MCF 10A (cell line): ENCODE measurements at regions not wholly inside any gene's neighbourhood (a gene's known extent, or its start where the extent isn't known, plus 50 kb on each side); places are given as distances from the start of the nearest gene placed in this dataset.

ENCODE experiments used
- BruUV-seq: library from RNA; stranded (reverse); fragments of 400-500 nt; replicated peaks from 2 replicates; lab custom pipeline; 2021; lab: Mats Ljungman, UMichigan
- CTCF ChIA-PET: fragments of 300-600 bp; sonication (Branson Sonifier 250); formaldehyde crosslinking; extraction: SDS; loops from one replicate; lab custom pipeline; 2021; ENCODE audit warnings: antibody characterized with exemption, inconsistent platforms; lab: Yijun Ruan, JAX
- POLR2A ChIA-PET: fragments of 300-600, 350-650 bp; sonication (Branson Sonifier 250); formaldehyde crosslinking; extraction: SDS; loops from one replicate; lab custom pipeline; 2020; ENCODE audit warnings: antibody characterized with exemption, inconsistent platforms; lab: Yijun Ruan, JAX
- DNase-seq: peaks from one replicate; pipeline ENCODE4 v3.0.0-alpha.2; 2018; ENCODE audit not compliant: unreplicated experiment
- H3K27ac Mint-ChIP-seq: one replicate; pipeline ENCODE4 v1.8.0; 2022; ENCODE audit warnings: mild to moderate bottlenecking, low read depth, mixed read lengths; ENCODE audit not compliant: unreplicated experiment
- H3K27me3 Mint-ChIP-seq: one replicate; pipeline ENCODE4 v1.8.0; 2022; ENCODE audit warnings: mixed read lengths; ENCODE audit not compliant: insufficient read depth, unreplicated experiment
- H3K36me3 Mint-ChIP-seq: one replicate; pipeline ENCODE4 v1.8.0; 2022; ENCODE audit warnings: mild to moderate bottlenecking, moderate library complexity, mixed read lengths; ENCODE audit not compliant: insufficient read depth, unreplicated experiment
- H3K4me1 Mint-ChIP-seq: one replicate; pipeline ENCODE4 v1.8.0; 2022; ENCODE audit warnings: mixed read lengths; ENCODE audit not compliant: insufficient read depth, unreplicated experiment
- H3K4me3 Mint-ChIP-seq: one replicate; pipeline ENCODE4 v1.8.0; 2022; ENCODE audit warnings: mild to moderate bottlenecking, moderate library complexity, mixed read lengths; ENCODE audit not compliant: unreplicated experiment
- H3K9me3 Mint-ChIP-seq: one replicate; pipeline ENCODE4 v1.8.0; 2022; ENCODE audit warnings: mixed read lengths; ENCODE audit not compliant: unreplicated experiment
- intact Hi-C: fragments of 100-400 bp; cut with micrococcal nuclease; formaldehyde crosslinking; loops from 2 replicates; pipeline ENCODE4 v1.14.1; 2022
- TF ChIP-seq, protein P1 (sequence below): fragments of 200-600 bp; IDR thresholded peaks from one replicate; pipeline ENCODE4 v1.8.0; 2022; ENCODE audit warnings: antibody characterized with exemption, mild to moderate bottlenecking; ENCODE audit not compliant: unreplicated experiment

DNA sequence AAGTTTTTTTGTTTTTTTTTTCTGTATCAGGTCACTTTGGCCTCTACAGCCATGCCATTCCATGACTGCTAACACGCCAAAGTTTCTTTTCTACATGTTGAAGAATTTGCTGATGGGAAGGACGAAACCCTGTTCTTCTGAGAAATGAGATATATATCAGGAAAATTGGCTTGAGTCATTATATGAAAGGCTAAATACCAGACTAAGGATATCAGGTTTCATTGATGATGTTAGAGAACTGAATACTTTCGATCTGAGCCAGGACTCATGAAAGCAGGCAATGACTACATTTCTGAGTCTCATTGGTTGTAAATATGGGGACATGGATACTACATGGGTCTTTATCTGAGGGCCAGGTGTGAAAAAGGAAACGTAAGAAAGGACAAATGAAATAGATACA, 181.4 kb downstream of the OSR1 start:
- DNase-seq, result no peak
- ChIA-PET CTCF (no interaction called here), POLR2A (no interaction called here)
- no TSS peak for BruUV-seq
- Mint-ChIP-seq H3K4me1 (peaks cover 22% of the 10 kb centered on the region), H3K36me3 (peaks cover under 1% of the 10 kb centered on the region), H3K4me3 (no peak overlapping the region), H3K27me3 (no peaks in the 10 kb centered on the region), H3K27ac (no peak overlapping the region), H3K9me3 (peaks cover 3% of the 10 kb centered on the region)
- TF ChIP-seq, protein P1, sequence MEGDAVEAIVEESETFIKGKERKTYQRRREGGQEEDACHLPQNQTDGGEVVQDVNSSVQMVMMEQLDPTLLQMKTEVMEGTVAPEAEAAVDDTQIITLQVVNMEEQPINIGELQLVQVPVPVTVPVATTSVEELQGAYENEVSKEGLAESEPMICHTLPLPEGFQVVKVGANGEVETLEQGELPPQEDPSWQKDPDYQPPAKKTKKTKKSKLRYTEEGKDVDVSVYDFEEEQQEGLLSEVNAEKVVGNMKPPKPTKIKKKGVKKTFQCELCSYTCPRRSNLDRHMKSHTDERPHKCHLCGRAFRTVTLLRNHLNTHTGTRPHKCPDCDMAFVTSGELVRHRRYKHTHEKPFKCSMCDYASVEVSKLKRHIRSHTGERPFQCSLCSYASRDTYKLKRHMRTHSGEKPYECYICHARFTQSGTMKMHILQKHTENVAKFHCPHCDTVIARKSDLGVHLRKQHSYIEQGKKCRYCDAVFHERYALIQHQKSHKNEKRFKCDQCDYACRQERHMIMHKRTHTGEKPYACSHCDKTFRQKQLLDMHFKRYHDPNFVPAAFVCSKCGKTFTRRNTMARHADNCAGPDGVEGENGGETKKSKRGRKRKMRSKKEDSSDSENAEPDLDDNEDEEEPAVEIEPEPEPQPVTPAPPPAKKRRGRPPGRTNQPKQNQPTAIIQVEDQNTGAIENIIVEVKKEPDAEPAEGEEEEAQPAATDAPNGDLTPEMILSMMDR, result no peak
- intact Hi-C loops, result no loop called here

DNA sequence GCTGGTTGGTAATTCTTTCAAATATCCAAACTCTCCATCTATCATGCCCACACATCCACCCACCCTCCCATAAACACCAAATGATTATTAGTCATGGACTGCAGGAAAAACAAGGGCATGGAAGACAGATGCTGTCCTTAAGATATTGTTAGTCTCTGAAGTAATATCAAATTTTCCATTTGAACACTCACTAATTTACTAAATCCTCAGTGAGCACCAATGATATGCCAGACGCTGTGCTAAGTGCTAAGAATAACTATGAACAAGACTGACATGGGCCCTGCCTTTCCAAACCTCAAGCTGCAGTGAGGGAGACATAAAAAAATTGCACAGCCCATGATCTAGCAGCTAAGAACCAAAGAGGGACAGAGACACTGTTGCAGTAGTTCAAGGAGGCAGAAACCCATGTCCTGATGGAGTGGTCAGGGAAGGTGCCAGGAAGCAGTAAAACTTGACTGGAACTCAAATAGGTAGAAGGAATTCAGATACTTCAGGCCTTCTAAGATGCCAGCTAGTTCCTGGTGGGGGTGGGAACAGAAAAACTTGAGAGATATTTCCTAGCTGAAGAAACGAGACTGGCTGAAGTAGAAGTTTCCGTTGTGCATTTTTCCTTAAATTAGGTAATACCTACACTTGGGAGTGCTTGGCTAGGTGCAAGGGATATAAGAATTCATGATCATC, 182.1 kb downstream of the OSR1 start:
- H3K27me3 Mint-ChIP-seq, result no peaks in the 10 kb centered on the region
- CTCF ChIA-PET, result no interaction called here
- no peak for DNase-seq
- no peaks in the 10 kb centered on the region for H3K9me3 Mint-ChIP-seq
- POLR2A ChIA-PET, result no interaction called here
- H3K4me1 Mint-ChIP-seq, result peaks cover 22% of the 10 kb centered on the region
- BruUV-seq, result no TSS peak
- intact Hi-C loops, result no loop called here
- TF ChIP-seq, protein P1, result no peak
- no peak overlapping the region for H3K4me3 Mint-ChIP-seq
- H3K36me3 Mint-ChIP-seq, result no peaks in the 10 kb centered on the region
- H3K27ac Mint-ChIP-seq, result no peak overlapping the region

DNA sequence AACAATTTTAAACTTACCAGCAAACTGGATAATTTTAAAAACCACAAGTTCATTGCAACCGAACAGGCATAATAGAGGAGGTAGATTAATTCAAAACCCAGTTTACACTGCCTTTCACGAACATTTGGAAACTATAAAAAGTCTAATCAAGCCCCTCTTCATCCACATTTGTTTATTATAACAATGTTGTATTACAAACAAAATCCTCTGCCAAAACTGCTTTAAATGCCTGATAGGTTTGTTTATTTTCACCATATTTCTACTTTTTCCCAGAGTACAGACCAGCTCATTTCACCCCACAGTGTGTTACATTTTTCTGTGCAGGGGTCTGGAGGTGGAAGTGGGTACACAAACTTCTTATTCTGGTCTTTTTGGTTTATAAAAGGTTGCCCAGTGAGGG, 184.2 kb downstream of the OSR1 start:
- no TSS peak for BruUV-seq
- Mint-ChIP-seq H3K9me3 (no peaks in the 10 kb centered on the region), H3K4me1 (peaks cover 22% of the 10 kb centered on the region), H3K27me3 (no peaks in the 10 kb centered on the region), H3K36me3 (no peaks in the 10 kb centered on the region), H3K4me3 (no peak overlapping the region), H3K27ac (no peak overlapping the region)
- TF ChIP-seq, protein P1, result no peak
- ChIA-PET POLR2A (no interaction called here), CTCF (no interaction called here)
- intact Hi-C loops, result no loop called here
- no peak for DNase-seq

DNA sequence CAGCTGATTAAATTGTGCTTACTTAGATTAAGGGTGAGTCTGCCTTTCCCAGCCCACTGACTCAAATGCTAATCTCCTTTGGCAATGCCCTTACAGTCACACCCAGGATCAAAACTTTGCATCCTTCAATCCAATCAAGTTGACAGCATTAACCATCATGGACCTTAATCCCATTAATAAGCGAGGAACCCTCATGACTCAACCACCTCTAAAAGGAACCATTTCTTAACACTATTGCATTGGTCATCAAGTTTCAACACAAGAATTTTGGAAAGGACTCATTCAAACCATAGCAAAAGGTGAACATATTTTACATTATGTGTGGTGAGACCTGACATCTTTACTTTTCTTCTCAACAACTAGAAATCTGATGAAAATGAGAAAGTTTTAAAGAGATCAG, 187.0 kb downstream of the OSR1 start:
- DNase-seq, result no peak
- BruUV-seq, result no TSS peak
- Mint-ChIP-seq H3K27ac (no peak overlapping the region), H3K9me3 (no peaks in the 10 kb centered on the region), H3K36me3 (no peaks in the 10 kb centered on the region), H3K4me3 (no peak overlapping the region), H3K27me3 (no peaks in the 10 kb centered on the region), H3K4me1 (peaks cover 2% of the 10 kb centered on the region)
- TF ChIP-seq, protein P1, result no peak
- ChIA-PET POLR2A (no interaction called here), CTCF (interaction anchor here (0.6 to 0.9 kb wide), 3 partner anchors 22 to 1251 kb away, joined by 3 to 6 read pairs (median 3); no protein-coding TSS in a partner anchor)
- intact Hi-C loops, result no loop called here
